ENCODE measurements at regions not wholly inside any gene's neighbourhood (a gene's known extent, or its start where the extent isn't known, plus 50 kb on each side); places are given as distances from the start of the nearest gene placed in this dataset.

DNA sequence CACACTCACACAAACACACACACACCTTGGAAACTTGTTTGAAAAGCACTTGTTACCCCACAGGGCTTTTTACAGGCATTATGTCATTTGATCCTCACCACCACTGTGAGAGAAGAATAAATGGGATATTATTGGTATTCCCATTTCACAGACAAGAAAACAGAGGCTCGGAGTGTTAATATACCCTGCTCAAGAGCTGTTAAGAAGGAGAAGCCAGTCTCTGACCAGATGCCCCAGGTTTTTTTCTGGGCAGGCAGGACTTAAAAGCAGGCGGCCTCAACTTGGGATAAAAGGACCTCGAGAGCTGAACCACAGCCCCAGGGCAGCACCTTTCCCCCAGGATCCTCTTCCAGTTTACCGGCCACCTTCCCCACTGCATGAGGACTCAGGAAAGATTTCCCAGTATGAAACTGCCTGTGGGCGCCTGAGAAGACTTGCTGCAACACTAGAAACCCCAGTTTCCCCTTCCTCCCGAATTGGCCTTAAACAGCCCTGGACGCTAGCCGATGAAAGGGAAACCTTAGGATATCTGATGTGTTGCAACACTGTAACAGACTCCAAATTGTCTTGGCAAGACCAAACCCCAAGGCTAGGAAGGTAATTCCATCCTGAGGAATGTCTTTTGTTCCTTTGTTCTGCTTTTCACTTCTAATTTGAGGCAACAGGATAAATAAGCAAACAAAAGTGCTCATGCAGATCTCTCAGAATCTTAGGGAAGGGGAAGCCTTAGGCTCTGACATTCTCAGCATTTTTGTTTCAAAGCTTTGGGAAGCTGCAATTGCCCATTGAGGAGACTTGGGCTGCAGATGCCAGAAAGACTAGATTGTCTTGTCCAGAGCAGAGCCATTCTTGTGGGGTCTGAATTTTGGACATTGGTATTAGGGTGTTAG, 173.5 kb downstream of the TRIM29 start:
- DNase-seq (ENCODE audit: low spot score) = no peak

DNA sequence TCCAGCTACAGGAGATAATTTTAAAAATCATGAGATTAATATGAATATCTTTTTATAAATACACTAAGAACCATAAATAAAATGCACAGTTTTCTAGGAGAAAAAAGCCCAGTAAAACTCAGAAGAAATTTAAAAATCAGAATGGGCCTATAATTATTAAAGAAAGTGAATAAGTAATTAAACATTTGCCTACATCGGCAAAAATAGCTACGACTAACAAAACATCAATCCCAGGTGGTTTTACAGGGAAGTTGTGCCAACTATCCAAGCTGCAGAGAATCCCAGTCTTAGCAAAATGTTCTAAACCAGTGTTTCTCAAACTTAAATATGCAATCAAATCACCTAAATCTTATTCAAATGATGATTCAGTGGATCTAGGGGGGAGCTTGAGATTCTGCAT, 180.0 kb downstream of the TRIM29 start:
- DNase-seq (ENCODE audit: low spot score) = no peak
- in situ Hi-C loops (cut with HindIII; ENCODE audit: low sequenced_read_pairs) = no loop called here

More for the DNA sequence above, 173.5 kb downstream of the TRIM29 start:
- in situ Hi-C loops (cut with HindIII; ENCODE audit: low sequenced_read_pairs) = no loop called here

GRCh38 chr11:119952441-119952840, 185.5 kb downstream of the TRIM29 start:
- no peak for DNase-seq (ENCODE audit: low spot score)
- in situ Hi-C loops (cut with HindIII; ENCODE audit: low sequenced_read_pairs) = no loop called here

DNA sequence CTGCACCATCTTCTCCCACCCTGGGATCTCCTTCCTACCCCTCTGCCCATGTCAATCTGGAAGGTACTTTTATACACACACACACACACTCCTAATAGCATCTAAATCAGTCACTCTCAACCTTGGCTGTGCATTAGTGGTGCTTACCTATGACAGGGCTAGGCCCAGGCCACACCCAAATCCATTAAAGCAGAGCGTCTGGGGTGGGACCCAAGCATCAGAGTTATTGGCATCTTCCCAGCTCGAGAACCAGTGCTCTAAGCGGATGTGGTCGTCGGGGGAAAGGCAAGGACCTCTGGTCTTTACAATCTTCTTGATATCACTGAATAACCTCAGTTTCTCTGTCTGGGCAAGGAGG, 194.6 kb downstream of the TRIM29 start:
- in situ Hi-C loops (cut with HindIII; ENCODE audit: low sequenced_read_pairs) = no loop called here
- no peak for DNase-seq (ENCODE audit: low spot score)

DNA sequence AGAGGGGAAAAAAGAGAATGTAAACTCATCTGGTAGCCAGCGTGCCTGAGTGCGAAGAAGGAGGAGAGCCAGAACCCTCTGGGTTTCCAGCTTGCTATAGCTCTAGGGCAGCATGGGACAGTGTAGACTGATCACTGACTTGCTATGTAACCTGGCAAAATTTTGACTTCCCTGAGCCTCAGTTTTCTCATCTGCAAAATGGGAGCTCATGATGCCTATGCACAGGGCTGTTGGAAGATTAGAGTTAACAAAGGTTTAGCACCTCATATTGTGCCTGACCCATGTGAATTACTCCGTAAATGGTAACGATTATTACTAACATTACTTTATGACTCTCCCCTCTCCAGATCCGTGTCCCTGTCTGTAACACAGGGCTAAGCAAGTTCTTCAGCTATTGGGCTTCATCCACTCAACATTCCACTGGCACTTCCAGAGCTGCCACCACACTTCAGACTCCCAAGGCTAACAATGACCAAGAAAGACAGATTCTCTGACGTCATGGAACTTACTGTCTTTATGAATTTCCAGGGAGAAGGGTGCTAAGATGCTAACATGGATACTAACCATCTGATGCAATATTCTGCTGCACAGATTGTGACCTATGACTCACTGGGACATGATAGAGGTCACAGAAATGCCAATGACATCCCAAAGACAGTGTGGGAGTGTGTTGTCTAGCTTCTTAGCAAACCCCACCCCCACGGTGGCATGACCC, 195.2 kb downstream of the TRIM29 start:
- in situ Hi-C loops (cut with HindIII; ENCODE audit: low sequenced_read_pairs) = no loop called here

GRCh38 chr11:119941636-119942411, 196.1 kb downstream of the TRIM29 start:
- DNase-seq (ENCODE audit: low spot score) = no peak
- in situ Hi-C loops (cut with HindIII; ENCODE audit: low sequenced_read_pairs) = no loop called here

More for the DNA sequence above, 195.2 kb downstream of the TRIM29 start:
- no peak for DNase-seq (ENCODE audit: low spot score)

GRCh38 chr11:119941171-119941570, 196.7 kb downstream of the TRIM29 start:
- no peak for DNase-seq (ENCODE audit: low spot score)

DNA sequence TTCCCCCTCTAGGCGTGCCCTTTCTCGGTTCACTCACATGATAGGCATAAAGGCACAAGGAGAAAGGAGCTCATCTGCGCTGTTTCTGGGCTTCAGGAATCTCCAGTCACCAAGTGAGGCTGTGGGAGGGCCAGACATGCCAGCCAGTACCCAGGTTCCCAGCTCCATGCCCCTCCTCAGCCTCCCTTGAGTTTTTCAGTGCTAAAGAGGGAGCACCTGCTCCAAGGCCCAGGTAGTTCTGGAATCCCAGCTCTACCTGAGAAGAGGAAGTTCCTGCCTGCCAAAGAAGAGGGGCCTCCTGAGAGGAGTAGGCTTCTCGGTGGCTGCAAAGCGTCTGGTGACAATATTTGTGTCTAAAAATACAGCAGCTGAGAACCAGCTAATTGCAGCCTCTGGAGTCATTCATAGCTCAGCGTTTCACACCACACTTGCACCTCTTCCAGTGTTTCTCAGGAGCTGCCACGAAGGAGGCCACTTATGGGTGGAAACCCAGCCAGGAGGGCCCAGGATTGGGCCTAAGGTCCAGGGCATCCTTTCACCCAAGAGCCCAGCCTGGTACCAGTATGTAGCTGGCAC, 197.4 kb downstream of the TRIM29 start:
- in situ Hi-C loops (cut with HindIII; ENCODE audit: low sequenced_read_pairs) = no loop called here
- no peak for DNase-seq (ENCODE audit: low spot score)

More at GRCh38 chr11:119941171-119941570, 196.7 kb downstream of the TRIM29 start:
- in situ Hi-C loops (cut with HindIII; ENCODE audit: low sequenced_read_pairs) = no loop called here

- in situ Hi-C loops (cut with HindIII; ENCODE audit: low sequenced_read_pairs) = no loop called here
- no peak for DNase-seq (ENCODE audit: low spot score)
These were observed 200.5 kb downstream of the TRIM29 start for GRCh38 chr11:119937412-119937811.

DNA sequence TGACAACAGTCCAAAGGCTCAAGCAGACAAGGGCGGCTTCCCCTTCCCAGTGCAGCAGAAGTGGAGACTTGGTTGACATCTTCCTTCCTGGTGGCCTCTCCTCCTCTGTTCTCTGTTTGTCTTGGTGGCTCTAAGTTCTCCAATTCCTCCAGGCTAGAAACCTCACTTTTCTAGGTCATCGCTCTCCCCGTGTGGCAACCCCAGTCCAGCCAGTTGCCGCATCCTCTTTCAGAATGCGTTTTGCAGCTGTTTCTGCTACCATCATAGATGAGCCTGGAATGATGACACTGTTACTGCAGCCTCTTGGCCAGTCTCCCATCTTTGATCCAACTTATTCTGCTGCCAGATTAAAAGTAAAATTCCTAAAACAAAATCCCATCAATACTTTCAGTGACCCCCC, 201.5 kb downstream of the TRIM29 start:
- no peak for DNase-seq (ENCODE audit: low spot score)
- in situ Hi-C loops (cut with HindIII; ENCODE audit: low sequenced_read_pairs) = no loop called here

- no peak for DNase-seq (ENCODE audit: low spot score)
- in situ Hi-C loops (cut with HindIII; ENCODE audit: low sequenced_read_pairs) = no loop called here
These were observed 202.5 kb downstream of the TRIM29 start for GRCh38 chr11:119935349-119935925.

DNA sequence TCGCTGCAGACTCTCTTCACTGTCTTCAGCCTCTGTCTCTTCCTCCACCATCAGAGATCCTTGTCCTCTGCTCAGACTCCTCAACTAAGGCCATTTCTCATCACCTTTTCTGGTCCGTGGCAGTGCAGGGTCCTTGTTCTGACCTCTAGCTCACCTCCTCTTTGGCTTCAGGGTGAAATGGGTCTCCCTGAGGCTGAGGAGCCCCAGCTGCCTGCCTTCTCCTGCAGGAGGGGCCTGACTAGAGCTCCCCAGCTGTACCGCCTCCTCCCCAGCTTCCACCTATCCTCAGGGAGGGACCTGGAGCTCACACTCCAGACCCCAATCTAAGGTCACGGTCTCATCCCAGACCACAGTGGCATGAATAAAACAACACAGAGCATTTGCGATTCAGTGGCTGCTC, 203.0 kb downstream of the TRIM29 start:
- DNase-seq (ENCODE audit: low spot score) = no peak
- in situ Hi-C loops (cut with HindIII; ENCODE audit: low sequenced_read_pairs) = no loop called here

GRCh38 chr11:119934267-119934666, 203.6 kb downstream of the TRIM29 start:
- in situ Hi-C loops (cut with HindIII; ENCODE audit: low sequenced_read_pairs) = no loop called here
- DNase-seq (ENCODE audit: low spot score) = no peak

GRCh38 chr11:119933584-119933983, 204.3 kb downstream of the TRIM29 start:
- in situ Hi-C loops (cut with HindIII; ENCODE audit: low sequenced_read_pairs) = no loop called here
- no peak for DNase-seq (ENCODE audit: low spot score)

DNA sequence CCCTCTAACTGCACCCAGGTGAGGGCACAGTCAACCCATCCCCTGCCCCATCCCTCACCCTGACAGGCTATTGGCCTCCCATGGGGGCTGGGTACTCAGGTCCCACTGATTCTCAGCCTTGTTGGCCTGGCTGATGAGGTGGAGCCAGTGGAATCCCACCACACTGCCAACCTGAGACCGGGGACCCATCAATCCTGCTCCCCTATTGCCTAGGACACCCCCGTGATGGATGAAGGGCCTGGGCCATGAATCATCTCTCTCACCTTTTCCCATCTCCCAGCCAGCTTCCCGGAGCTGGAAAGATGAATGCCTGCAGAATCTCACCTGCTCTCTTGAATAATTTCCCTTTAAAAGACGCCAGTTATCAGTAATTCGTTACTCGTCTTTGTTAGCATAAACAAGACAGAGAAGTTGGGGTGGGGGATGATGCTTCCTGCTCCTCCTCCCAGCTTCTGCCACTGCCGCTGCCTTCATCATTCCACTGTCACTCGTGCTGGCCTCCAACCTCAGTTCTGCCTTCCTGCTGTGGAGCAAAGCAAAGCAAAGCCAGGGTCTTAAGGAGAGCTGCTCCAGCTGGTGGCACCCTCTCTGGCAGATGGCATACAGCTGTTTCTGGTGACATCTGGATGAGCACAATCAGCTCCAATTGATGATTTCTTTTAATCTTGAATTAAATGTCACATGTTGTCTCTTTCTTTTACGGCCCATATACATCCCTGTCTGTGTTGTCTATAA, 204.0 kb upstream of the NECTIN1 start:
- in situ Hi-C loops (cut with HindIII; ENCODE audit: low sequenced_read_pairs) = no loop called here
- no peak for DNase-seq (ENCODE audit: low spot score)

- in situ Hi-C loops (cut with HindIII; ENCODE audit: low sequenced_read_pairs) = no loop called here
- no peak for DNase-seq (ENCODE audit: low spot score)
These were observed 199.0 kb upstream of the NECTIN1 start for GRCh38 chr11:119928047-119928446.

DNA sequence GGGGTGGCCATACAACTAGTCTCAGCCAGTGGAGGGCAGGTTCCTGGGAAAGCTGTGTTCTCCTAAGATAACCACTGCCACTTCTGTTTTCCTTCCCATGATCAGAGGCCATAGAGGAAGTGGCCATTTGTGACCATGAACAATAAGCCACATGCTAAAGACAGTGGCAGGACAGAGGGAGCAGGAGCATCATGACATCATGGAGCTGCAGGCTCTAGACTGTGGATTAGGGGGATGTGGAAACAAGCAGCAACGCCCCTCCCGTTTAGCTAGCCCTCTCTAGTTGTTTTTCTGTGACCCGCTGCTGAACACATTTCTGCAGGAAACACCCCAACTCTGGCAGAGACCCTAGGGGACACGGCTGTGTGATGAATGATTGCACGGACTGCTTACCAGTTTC, 195.0 kb upstream of the NECTIN1 start:
- DNase-seq (ENCODE audit: low spot score) = no peak

GRCh38 chr11:119921571-119921970, 192.6 kb upstream of the NECTIN1 start:
- no peak for DNase-seq (ENCODE audit: low spot score)
- in situ Hi-C loops (cut with HindIII; ENCODE audit: low sequenced_read_pairs) = no loop called here

More for the DNA sequence above, 195.0 kb upstream of the NECTIN1 start:
- in situ Hi-C loops (cut with HindIII; ENCODE audit: low sequenced_read_pairs) = no loop called here
